PC-3 (cell line): ENCODE measurements at regions not wholly inside any gene's neighbourhood (a gene's known extent, or its start where the extent isn't known, plus 50 kb on each side); places are given as distances from the start of the nearest gene placed in this dataset.

Source experiments
- EZH2 ChIP-seq: fragments of 300-600 bp; sonication (generic); IDR thresholded peaks from one replicate; pipeline ENCODE4 v1.6.1; 2017; ENCODE audit warnings: antibody characterized with exemption, mild to moderate bottlenecking, low read length; ENCODE audit not compliant: unreplicated experiment
- EZH2phosphoT487 ChIP-seq: fragments of 300-600 bp; sonication (generic); IDR thresholded peaks from 2 replicates; pipeline ENCODE4 v1.6.1; 2018; ENCODE audit warnings: mild to moderate bottlenecking, antibody characterized with exemption, low read length, borderline replicate concordance
- TF ChIP-seq, protein P1 (sequence below): fragments of 300-600 bp; sonication (generic); conservative IDR thresholded peaks from 2 replicates; pipeline ENCODE4 v1.5.1; 2017; ENCODE audit warnings: antibody characterized with exemption, low read depth, mild to moderate bottlenecking, low read length

DNA sequence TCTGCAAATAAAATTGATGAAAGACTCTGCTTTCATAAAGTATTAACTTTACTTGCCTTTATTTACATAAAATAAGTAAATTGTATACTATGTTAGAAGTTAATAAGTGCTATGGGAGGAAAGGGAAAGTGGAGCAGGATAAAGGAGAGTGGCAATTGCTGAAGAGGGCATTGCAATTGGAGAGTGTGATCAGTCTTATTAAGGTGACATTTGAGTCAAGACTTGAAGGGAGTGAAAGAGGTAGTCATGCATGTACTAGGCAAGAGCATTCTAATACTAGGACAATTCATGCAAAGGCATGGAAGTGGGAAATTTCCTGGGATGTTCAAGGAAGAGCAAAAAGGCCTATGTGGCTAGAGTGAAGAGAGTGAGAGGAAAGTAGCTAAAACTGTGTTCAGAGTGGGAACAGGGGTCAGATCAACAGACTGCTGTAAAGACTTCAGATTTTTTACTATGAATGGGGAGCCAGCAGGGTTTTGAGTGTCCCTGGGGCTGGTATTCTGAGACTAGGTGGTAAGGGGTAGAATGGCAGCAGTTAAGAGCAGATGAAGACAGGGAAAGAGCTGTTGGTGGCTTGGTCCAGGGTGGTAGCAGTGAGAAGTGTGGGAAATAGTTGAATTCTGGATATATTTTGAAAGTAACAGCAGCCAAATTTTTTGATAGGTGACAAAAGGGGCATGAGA is 182.3 kb upstream of the RIOK2 start:
- TF ChIP-seq, protein P1, sequence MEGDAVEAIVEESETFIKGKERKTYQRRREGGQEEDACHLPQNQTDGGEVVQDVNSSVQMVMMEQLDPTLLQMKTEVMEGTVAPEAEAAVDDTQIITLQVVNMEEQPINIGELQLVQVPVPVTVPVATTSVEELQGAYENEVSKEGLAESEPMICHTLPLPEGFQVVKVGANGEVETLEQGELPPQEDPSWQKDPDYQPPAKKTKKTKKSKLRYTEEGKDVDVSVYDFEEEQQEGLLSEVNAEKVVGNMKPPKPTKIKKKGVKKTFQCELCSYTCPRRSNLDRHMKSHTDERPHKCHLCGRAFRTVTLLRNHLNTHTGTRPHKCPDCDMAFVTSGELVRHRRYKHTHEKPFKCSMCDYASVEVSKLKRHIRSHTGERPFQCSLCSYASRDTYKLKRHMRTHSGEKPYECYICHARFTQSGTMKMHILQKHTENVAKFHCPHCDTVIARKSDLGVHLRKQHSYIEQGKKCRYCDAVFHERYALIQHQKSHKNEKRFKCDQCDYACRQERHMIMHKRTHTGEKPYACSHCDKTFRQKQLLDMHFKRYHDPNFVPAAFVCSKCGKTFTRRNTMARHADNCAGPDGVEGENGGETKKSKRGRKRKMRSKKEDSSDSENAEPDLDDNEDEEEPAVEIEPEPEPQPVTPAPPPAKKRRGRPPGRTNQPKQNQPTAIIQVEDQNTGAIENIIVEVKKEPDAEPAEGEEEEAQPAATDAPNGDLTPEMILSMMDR = no peak
- no peak for TF ChIP-seq EZH2phosphoT487
- TF ChIP-seq EZH2 = no peak
